ENCODE measurements at regions not wholly inside any gene's neighbourhood (a gene's known extent, or its start where the extent isn't known, plus 50 kb on each side); places are given as distances from the start of the nearest gene placed in this dataset.

DNA sequence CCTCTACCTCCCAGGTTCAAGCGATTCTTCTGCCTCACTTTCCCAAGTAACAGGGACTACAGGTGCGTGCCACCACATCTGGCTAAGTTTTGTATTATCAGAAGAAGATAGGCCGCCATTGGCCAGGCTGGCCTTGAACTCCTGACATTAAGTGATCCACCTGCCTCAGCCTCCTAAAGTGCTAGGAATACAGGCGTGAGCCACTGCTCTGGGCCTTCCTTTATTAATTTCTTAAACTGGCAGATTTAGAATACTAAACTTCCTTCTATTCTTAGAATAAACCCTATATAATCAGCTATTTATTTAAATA, 86.6 kb downstream of the HFE start:
- 97% methylated on average over 4 of the region's 4 CpGs for WGBS
- Histone ChIP-seq H3K36me3 (ENCODE audit: control insufficient read depth in 4 of 4, insufficient read depth in 3 of 4, low read depth in 1 of 4, low read length in 3 of 4) (no peaks in the 10 kb centered on the region), H3K9ac (ENCODE audit: low read depth in 1 of 2, low read length in 2 of 2) (no peak overlapping the region), H3K27me3 (ENCODE audit: control insufficient read depth in 4 of 4, insufficient read depth in 4 of 4, low read length in 3 of 4) (no peaks in the 10 kb centered on the region), H3K4me1 (ENCODE audit: control insufficient read depth in 4 of 4, insufficient read depth in 4 of 4, low read length in 3 of 4) (peaks cover 0 to 9% (median 3%) of the 10 kb centered on the region in 4 donors), H3K4me3 (ENCODE audit: low read depth in 1 of 3, low read length in 3 of 3) (no peak overlapping the region), H3K27ac (ENCODE audit: low read depth in 1 of 2, low read length in 2 of 2) (no peak overlapping the region), H3K9me3 (ENCODE audit: control insufficient read depth in 4 of 4, low read length in 3 of 4) (no peaks in the 10 kb centered on the region)
- TF ChIP-seq TAF1 (conservative IDR thresholded peaks at IDR 0.05) (no peak), YY1 (IDR thresholded peaks at IDR 0.05) (no peak), FOXA1 (IDR thresholded peaks at IDR 0.05) (no peak)
- TF ChIP-seq, protein P1, sequence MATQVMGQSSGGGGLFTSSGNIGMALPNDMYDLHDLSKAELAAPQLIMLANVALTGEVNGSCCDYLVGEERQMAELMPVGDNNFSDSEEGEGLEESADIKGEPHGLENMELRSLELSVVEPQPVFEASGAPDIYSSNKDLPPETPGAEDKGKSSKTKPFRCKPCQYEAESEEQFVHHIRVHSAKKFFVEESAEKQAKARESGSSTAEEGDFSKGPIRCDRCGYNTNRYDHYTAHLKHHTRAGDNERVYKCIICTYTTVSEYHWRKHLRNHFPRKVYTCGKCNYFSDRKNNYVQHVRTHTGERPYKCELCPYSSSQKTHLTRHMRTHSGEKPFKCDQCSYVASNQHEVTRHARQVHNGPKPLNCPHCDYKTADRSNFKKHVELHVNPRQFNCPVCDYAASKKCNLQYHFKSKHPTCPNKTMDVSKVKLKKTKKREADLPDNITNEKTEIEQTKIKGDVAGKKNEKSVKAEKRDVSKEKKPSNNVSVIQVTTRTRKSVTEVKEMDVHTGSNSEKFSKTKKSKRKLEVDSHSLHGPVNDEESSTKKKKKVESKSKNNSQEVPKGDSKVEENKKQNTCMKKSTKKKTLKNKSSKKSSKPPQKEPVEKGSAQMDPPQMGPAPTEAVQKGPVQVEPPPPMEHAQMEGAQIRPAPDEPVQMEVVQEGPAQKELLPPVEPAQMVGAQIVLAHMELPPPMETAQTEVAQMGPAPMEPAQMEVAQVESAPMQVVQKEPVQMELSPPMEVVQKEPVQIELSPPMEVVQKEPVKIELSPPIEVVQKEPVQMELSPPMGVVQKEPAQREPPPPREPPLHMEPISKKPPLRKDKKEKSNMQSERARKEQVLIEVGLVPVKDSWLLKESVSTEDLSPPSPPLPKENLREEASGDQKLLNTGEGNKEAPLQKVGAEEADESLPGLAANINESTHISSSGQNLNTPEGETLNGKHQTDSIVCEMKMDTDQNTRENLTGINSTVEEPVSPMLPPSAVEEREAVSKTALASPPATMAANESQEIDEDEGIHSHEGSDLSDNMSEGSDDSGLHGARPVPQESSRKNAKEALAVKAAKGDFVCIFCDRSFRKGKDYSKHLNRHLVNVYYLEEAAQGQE (IDR thresholded peaks at IDR 0.05), result no peak
- TF ChIP-seq, protein P2, sequence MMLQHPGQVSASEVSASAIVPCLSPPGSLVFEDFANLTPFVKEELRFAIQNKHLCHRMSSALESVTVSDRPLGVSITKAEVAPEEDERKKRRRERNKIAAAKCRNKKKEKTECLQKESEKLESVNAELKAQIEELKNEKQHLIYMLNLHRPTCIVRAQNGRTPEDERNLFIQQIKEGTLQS (IDR thresholded peaks at IDR 0.05), result no peak
- no peak for DNase-seq (ENCODE audit: low spot score)

DNA sequence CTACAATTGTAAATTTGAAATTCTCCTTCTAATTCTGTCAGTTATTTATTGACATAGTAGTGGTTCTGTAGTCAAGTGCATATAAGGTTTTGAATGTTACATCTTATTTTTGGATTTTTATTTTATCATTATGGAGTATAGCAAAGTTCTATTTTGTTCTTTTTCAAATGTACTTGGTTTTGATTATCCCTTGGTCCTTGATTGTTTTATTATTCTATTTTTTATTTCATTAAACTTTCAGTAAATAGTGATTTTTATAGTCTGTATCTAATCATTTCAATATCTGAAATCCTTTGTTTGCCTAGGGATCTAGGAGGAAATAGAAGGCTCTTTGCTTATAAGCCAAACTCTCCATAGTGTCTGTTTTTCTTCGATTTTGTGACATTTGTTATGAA, 87.8 kb downstream of the HFE start:
- Histone ChIP-seq H3K4me3 (ENCODE audit: low read depth in 1 of 3, low read length in 3 of 3) (no peak overlapping the region), H3K27me3 (ENCODE audit: control insufficient read depth in 4 of 4, insufficient read depth in 4 of 4, low read length in 3 of 4) (no peaks in the 10 kb centered on the region), H3K9me3 (ENCODE audit: control insufficient read depth in 4 of 4, low read length in 3 of 4) (no peaks in the 10 kb centered on the region), H3K4me1 (ENCODE audit: control insufficient read depth in 4 of 4, insufficient read depth in 4 of 4, low read length in 3 of 4) (peaks cover 0 to 9% (median 3%) of the 10 kb centered on the region in 4 donors), H3K27ac (ENCODE audit: low read depth in 1 of 2, low read length in 2 of 2) (no peak overlapping the region), H3K9ac (ENCODE audit: low read depth in 1 of 2, low read length in 2 of 2) (no peak overlapping the region), H3K36me3 (ENCODE audit: control insufficient read depth in 4 of 4, insufficient read depth in 3 of 4, low read depth in 1 of 4, low read length in 3 of 4) (no peaks in the 10 kb centered on the region)
- DNase-seq (ENCODE audit: low spot score), result no peak
- 13% methylated on average over 1 of the region's 1 CpG for WGBS
- no peak for TF ChIP-seq TAF1 (conservative IDR thresholded peaks at IDR 0.05)
- TF ChIP-seq, protein P3, sequence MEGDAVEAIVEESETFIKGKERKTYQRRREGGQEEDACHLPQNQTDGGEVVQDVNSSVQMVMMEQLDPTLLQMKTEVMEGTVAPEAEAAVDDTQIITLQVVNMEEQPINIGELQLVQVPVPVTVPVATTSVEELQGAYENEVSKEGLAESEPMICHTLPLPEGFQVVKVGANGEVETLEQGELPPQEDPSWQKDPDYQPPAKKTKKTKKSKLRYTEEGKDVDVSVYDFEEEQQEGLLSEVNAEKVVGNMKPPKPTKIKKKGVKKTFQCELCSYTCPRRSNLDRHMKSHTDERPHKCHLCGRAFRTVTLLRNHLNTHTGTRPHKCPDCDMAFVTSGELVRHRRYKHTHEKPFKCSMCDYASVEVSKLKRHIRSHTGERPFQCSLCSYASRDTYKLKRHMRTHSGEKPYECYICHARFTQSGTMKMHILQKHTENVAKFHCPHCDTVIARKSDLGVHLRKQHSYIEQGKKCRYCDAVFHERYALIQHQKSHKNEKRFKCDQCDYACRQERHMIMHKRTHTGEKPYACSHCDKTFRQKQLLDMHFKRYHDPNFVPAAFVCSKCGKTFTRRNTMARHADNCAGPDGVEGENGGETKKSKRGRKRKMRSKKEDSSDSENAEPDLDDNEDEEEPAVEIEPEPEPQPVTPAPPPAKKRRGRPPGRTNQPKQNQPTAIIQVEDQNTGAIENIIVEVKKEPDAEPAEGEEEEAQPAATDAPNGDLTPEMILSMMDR (IDR thresholded peaks at IDR 0.05; ENCODE audit: low read depth, low read length, missing input control), result no peak
- TF ChIP-seq GABPA (IDR thresholded peaks at IDR 0.05 in 1 of 2, conservative IDR thresholded peaks at IDR 0.05 in 1 of 2), result no peak
- TF ChIP-seq HNF4A (conservative IDR thresholded peaks at IDR 0.05), result no peak
- no peak for TF ChIP-seq EGR1 (IDR thresholded peaks at IDR 0.05; ENCODE audit: low read depth in 2 of 2)
- TF ChIP-seq JUND (IDR thresholded peaks at IDR 0.05), result no peak
- TF ChIP-seq, protein P2 (IDR thresholded peaks at IDR 0.05), result no peak
- TF ChIP-seq RAD21 (IDR thresholded peaks at IDR 0.05), result no peak
- TF ChIP-seq, protein P1 (IDR thresholded peaks at IDR 0.05), result no peak
- TF ChIP-seq SP1 (IDR thresholded peaks at IDR 0.05), result no peak
- no peak for TF ChIP-seq RXRA (IDR thresholded peaks at IDR 0.05)
- TF ChIP-seq, protein P4, sequence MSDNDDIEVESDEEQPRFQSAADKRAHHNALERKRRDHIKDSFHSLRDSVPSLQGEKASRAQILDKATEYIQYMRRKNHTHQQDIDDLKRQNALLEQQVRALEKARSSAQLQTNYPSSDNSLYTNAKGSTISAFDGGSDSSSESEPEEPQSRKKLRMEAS (IDR thresholded peaks at IDR 0.05), result no peak

All from liver (tissue), 8 donors.